GM19324 (cell line): ENCODE measurements at regions not wholly inside any gene's neighbourhood (a gene's known extent, or its start where the extent isn't known, plus 50 kb on each side); places are given as distances from the start of the nearest gene placed in this dataset.

ENCODE experiments used
- ATAC-seq: cut with Tn5 transposase; IDR thresholded peaks from one replicate; pipeline ENCODE4 v1.9.1; 2021; ENCODE audit warnings: mild to moderate bottlenecking, moderate library complexity; ENCODE audit not compliant: unreplicated experiment, low FRiP score

DNA sequence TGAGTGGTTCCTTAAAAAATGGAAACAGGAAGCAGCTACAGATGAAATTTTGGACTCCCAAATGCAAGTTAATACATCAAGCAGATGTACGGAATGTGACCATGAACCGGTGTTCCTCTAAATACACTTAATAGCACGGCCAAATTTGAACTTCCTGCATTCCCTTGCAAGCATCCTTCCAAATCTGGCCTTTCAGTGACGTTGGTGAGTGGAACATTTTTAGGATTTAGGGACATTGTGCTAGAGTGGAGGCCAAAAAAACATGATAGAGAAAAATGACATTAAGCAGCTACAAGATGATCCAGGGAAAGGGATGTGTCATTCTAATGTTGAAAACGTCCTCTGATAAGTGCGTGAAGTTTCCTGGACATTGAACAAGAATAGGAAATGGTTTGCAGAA, 62.1 kb downstream of the CTAGE1 start:
- no peak for ATAC-seq

DNA sequence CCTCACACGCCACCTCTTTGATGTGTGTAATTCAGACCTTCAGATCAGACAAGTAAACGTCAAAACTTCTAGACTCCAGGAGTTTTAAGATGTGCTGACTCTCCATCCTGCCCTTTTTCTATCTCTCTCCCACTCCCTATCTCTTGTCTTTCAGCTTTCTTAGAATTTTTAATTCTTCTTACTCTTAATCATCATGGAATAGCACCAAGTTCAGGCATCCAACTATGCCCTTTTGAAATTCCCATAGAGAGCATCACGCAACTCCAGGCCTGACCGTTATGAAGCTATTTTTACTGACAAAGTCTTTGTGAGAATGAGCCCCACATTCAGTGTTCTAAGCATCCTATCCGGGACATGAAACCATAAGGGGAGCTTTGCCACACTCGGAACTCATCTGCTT, 62.6 kb downstream of the CTAGE1 start:
- ATAC-seq = no peak

DNA sequence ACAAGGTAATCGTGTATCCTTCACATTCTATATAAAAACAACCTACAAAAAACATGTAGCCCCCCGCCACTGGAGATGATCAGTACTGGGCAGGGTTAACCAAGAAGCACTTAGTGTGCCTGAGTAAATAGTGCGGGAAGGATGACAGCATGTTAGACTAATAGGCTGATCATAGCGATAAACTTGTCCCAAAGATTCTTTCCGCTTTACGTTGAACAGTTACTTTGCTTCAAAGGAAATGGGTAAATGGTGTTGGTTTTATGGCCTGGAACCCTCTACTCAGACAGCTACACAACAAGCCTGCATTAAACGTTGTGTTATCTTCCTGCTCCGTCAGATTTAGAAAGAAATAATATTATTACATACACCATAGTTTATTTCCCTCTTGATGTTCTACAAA, 67.7 kb downstream of the CTAGE1 start:
- ATAC-seq = no peak

DNA sequence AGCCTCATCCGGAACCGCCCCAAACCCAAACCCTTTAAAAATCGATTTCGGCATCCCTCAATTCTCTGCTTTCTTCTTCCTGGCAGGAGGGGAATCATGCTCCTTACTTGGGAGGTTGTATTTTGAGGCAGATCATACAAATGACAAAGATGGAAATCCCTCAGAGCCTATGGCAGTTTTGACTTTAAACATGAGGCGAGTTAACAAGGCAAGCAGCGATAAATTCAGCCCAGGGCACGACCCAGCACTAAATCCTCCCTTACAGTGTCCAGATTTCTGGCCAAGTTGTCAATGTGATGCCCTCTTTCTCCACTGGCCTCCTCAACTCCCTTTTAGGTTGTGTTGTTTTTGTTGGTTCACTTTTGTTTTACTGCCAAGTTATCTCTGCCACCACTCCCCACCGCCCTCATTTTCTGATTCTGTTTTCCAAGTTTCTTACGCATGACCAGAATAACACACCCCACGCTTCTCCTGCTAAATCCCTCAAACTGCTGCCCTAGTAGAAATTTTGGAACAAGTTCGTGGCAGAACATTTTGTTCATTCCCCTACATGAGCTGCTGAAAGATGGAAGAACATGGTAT, 68.3 kb downstream of the CTAGE1 start:
- no peak for ATAC-seq

DNA sequence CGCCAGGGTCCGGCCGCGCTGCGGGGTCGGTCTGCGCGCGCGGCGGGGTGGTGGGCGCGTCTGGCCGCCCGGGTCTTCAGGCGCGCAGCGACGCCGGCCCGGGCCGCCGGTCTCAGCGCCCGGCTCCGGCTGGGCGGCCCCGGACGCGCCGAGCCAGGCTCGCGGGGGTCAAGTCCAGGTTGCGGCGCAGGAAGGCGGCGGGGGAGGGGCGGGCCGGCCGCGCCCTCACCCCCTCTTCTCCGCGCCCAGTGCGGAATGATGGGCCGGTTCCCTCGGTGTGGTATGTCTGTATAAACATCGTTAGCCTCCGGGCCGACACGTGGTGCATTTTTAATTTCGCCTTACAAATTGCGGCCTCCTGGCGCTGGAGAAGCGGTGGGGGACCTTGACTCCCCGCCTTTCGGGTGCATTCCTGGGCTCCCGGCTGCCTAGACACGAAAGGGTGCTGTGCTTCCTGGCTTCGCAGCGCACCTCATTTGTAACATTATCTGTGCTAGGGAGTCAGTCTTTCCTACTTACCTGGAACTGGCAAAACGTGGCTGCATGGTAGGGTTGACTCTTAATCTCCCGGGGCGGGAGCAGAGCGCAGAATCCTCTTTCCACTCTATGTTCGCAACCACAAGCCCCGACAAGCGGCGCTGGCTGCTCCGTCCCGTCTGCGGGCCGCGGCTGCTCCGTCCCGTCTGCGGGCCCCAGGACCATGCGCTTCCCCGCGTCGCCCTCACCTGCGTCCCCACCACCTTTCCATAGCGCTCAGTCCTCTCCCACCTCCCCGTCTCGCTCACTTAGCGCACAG, 69.0 kb downstream of the CTAGE1 start:
- no peak for ATAC-seq

DNA sequence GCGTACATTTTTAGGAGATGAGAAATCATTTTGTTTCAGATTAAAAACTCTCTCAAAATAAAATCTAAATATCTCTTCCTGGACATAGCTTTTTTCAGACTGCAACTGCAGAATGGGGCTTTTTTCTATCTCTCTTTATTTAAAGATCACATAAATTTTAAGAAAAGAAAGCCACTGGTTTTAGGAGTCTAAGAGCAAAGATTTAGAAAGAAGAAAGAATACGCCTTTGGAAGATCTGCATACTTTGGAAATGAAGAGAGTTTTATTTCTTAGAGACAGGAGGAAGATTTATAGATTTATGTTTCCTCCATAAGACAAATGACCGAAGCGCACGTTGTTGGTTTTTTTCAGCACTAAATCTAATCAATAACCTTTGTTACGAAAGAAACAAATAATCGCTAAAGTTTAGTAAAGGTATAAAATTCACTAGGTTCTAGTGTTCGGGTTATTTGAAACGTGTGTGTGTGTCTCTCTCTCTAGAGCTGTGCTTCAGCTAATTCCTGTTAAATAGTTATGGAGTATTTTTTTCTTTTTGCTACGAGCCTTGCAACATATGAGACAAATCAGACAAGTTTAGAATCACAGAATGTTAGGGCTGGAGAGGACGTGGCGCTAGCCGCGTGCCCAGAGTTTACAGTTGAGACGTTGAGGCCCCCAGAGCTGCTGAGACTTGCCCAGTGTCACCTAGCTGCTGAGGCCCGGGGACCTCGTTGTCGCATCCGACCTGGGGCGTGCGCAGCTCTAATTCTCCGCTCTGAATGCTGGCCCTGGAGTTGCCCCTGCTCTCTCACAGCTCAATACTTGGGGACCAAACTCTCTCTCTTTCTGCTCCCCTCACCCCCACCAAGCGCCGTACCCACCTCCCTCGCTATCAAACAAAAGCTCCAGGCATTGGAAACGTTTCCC, 69.9 kb downstream of the CTAGE1 start:
- no peak for ATAC-seq

DNA sequence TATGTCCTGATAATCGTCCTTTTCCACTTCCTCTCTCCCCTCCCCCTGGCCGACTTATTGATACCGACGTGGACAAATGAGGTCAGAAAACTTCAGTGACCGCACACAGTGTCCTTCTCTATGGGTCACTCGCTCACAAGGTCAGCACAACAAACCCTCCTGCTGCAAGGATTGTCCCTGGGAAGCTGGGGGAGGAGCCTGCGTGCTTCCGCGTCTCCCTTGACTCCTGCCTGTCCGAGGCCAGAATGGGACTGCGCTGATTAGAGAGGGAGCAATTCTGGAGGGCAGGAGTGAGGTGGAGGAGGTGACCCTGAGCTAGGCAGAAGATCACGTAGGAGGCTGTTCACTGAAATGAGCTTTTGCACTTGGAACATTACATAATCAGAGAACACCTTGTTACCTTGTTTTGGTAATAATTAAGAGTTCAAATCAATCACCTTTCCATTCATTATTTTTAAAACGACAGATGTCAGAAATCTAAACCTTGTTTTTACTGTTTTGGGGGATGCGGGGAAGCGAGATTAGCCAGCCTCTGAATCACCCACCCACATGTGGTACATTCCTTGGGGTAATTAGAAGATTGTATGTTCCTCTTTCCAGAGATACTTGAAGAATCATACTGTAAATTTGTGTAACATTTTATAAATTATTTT, 70.6 kb downstream of the CTAGE1 start:
- ATAC-seq = no peak

DNA sequence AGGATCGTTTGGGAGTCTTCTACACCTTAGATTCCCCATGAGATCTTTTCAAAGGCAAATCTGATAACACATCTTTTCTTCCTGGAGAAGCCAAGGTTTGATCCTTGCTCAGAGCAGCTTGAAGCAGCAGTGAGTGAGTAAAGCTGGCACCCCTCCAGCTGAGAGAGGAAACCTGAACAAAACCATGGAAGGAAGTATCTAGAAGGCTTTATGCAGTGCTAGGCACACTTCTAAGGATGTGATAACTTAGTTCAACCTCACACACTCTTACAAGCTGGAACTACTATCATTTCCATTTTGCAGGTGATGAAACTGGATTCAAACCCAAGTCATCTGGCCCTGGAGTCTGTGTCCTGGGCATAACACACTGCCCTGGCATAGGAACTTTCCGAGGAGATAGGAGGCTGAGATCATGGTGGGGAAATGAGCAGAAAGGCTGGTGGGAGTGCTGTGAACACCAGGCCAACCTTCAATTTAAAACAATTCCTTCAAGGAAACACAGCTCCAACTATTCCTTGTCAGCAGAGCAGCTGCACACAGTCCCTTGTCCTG, 71.2 kb downstream of the CTAGE1 start:
- no peak for ATAC-seq

DNA sequence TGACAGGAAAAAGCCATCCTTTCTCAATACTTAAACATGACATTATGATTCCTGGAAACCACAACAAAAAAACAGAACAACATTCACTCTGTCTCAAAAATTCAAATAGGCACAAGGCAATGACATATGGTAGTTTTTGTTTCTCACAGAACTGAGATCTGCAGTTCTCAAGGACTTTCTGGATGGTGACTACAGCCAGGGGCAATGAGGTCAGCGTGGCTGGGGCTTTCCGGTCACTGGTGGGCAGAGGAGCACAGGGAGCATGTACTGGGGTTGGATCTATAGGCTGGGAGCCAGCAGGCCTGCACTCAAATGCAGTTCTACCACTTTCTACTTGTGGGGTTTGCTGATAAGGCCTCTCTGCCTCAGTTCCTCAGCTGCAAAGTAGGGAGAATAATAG, 72.0 kb downstream of the CTAGE1 start:
- ATAC-seq = peak; percentile 37

DNA sequence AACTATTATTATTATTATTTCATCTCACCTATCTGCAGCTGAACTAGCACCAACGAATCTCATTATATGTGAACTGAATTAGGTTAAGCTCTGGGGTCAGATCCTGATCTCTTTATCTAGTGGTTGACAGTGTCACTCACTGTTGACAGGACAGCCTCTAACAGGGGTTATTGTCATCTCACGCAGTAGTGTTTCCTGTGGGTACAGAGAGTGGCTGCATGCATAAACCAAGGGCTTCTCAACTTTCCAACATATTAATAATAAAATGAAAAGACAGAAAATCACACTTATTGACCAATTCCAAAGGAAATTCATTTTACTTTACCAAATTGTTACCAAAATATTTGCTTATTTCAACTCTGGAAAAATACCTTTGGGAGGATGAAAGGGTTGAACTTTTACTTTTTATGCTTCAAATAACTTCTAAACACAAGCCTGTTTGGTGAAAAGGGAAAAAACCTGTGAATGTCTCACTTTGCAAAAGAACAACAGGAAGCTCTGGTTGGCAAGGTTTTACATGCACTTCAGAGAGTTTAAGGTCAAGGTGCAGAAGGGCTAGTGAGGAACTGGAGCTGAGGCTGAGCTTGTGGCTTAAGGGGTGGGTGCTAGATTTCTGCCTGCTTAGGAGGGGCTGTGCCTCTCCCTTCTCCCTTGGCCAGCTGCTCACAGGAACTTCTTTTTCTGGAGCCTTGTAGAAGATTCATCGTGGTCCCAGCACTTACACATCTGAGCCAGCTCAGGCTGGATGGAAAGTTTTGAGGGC, 72.6 kb downstream of the CTAGE1 start:
- peak; percentile 51 for ATAC-seq

DNA sequence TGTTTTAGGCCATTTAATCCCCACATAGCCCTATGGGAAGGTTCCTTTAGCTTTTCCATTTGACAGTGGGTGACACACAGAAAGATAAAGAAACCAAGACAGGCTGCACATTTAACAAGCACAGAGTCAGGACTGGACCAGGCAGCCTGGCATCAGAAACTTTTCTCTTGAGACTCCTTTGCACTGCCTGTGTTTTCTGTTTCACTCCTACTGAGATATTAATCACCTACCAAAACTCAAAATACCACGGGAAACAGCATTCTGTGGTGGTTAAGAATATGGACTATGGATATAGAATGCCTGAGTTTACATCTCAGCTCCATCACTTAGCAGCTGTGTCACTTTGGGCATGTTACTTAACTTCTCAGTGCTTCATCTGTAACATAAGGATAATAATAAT, 73.3 kb downstream of the CTAGE1 start:
- no peak for ATAC-seq

DNA sequence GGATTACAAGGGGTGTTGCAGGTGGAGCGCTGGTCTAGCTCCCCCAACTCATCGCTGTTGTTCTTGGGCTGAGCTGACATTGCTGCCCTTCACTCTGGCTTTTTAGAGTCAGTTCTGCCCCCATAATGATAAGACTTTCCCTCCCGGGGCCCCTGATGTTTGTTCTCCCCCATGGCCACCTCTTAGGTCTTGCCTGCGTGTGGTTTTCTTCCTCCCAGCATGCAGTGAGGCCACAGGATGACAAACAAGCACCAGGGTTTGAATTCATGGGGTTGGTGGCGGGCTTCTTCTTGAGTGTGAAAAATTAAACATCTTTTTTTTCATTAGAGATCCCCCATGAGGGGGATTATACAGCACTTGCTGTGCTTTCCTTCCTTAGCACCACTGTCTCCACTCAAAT, 74.1 kb downstream of the CTAGE1 start:
- ATAC-seq = no peak

DNA sequence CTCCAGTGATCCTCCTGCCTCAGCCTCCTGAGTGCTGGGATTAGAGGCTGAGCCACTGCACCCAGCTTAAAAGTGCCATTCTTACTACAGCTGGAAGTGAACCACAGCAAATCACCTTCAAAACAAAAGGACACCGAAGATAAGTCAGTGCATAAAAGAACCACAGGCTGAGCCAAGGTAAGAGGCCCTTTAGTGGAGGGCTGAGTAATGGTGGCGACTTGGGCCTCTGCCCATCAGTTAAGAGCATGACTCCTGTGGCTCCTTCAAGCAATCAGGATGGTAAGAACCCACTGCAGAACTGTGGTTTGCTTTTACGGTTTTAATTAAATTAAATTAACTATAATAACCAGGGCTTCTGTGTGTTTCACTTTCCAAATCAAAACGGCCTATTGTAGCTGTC, 75.1 kb downstream of the CTAGE1 start:
- ATAC-seq = no peak

DNA sequence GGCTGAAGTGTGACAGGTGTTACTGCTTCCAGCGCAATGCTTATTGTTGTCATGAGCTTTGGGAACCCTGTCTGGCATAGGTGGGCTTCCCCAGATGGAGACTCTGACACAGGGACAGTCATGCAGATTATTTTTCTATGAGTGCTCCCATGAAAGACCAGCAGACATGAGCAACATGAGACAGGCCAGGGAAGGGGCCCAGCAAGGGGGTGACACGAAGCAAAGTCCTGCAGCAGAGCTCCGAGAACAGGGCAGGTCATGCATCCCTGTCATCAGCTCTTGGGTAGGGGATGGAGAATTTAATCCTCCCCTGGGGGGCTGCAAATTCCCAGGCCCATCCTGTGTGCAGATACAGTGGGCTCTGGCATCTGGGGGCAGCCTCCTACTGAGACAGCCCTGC, 77.4 kb downstream of the CTAGE1 start:
- ATAC-seq = no peak

DNA sequence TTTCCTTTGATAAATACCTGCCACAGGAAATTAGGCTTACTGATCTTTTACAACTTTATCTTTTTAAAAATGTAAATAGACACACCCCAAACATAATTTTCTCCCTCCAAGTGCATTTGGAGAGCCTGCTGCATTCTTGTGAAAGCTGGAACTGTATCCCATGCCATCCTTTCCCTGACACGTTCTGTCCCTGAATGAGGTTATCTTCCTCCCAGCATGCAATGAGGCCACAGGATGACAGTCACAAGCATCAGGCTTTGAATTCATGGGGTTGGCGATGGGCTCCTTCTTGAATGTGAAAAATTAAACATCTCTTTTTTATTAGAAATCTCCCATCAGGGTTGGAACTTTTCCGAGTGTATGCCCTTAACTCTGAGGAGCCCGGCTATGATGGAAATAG, 77.8 kb downstream of the CTAGE1 start:
- ATAC-seq = no peak

DNA sequence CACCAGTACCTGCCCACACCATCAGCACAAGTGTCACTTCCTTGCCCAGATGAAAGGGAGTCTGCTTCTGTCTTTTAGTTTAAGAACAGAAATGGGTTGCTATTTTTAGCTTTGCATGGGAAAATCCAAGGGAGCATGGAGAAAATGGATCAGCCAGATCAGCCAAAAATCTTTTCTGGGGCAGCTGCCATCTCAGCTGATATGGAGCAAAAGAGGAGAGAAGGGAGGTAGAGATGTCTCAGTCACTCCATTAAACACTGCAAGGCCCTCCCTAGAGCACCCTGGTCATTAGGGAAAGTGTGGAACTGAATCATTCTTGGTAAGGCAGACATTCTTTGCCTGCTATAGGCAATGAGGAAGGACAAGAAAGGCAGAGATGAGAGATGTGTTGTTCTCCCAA, 79.9 kb downstream of the CTAGE1 start:
- ATAC-seq = no peak

DNA sequence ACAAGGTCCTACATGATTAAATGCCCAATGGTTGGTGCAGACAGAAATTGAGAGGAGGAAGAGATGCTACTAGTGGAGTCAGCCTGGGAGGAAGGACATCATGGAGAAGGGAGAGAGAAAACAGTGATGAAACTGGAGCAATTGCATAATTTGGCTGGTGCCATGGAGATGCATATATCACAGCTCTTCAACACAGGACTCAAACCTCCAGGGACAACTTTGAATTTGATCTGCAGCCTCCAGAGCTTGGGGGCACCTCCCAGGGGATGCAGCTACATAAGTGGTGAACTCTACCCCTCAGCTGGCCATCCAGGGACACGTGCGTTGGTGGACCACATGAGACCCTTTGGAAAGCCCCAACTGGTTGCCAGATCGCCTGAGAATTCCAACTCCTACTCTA, 80.4 kb downstream of the CTAGE1 start:
- ATAC-seq = no peak

DNA sequence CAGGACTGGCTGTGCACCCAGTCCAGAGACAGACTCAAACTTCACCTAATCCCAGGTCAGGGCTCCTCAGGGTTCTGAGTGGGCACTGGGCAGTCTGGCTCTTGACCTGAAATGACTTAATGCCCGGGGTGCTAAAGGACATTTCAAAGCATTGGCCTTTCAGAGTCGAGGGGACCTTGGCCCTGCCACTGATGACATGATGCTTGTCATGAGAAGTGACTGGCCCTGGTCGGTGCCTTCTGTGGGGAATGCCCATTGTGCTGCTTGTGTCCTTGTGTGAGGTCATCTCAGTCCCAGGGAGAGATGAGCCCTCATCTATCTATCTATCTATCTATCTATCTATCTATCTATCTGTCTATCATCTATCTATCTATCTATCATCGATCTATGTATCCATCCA, 81.3 kb downstream of the CTAGE1 start:
- no peak for ATAC-seq

DNA sequence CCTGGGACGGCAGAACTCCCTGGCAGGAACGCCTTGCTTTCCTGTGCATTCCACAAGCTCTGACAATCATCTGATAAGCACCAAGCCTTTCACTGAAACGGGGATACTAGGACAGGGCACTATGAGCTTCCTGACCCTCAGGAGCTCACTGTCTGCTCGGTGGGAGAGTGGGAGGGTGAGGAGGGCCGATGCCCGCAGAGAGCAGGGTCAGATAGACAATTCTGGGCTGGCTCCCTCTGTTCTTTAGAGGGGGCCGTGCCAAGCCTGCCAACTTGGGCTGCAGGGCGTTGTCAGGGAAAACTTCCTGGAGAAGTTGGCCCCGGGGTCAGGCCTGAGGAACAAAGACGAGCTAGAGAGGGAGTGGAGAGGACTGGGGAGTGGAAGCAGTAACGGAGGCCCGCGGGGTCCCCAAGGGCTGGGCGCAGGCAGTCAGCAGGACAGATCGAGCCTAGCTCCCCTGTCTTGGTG, 82.0 kb downstream of the CTAGE1 start:
- ATAC-seq = no peak

DNA sequence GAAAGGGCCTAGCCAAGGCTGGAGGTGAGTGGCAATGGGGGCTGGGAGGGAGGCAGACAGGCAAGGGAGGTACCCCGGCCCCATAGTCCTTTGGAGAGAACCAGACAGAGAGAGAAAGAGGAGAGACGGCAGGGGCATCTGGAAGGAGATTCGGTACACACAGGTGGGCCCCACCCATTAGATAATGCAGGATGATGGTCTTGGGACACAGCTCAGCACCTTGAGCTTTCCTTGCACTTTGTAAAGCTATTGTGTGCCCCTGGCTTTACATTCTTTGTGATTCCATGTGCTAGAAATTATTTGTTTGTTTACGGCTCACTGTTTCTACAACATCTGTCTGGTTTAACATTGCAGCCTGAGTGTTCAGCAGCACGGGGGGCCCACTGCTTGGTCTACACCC, 83.1 kb downstream of the CTAGE1 start:
- no peak for ATAC-seq
